HEK293 (cell line): ENCODE measurements at regions not wholly inside any gene's neighbourhood (a gene's known extent, or its start where the extent isn't known, plus 50 kb on each side); places are given as distances from the start of the nearest gene placed in this dataset.
A peak's percentile ranks its signal among the peaks of the same experiment; 100 is the strongest.

Experiments
- CTCF ChIA-PET: fragments of 350-600 bp; formaldehyde crosslinking; extraction: SDS; loops from one replicate; lab custom pipeline; 2021; ENCODE audit warnings: antibody characterized with exemption; lab: Yijun Ruan, JAX
- POLR2A ChIA-PET: fragments of 300-600 bp; formaldehyde crosslinking; extraction: SDS; loops from one replicate; lab custom pipeline; 2020; ENCODE audit warnings: antibody characterized with exemption, inconsistent platforms; lab: Yijun Ruan, JAX
- H3K27ac ChIP-seq: fragments of 200-500 bp; sonication (Bioruptor generic); 2 replicates; pipeline ENCODE4 v1.5.1; 2014; ENCODE audit warnings: low read depth, low read length, control low read depth, inconsistent platforms; ENCODE audit errors: extremely low read depth
- H3K36me3 ChIP-seq, 2 experiments: fragments of 200-500 bp in 1 of 2; sonication (Bioruptor generic) in 1 of 2; 1 replicate in 1 of 2; 2 replicates in 1 of 2; pipeline ENCODE4 v1.5.1; 2014 to 2017; ENCODE audit warnings: inconsistent platforms in 2 of 2, low read length in 2 of 2; ENCODE audit not compliant: control insufficient read depth in 2 of 2, insufficient read depth in 1 of 2
- H3K4me1 ChIP-seq: fragments of 200-500 bp; sonication (Bioruptor generic); 2 replicates; pipeline ENCODE4 v1.5.1; 2014; ENCODE audit warnings: mild to moderate bottlenecking, low read length, inconsistent platforms; ENCODE audit not compliant: control insufficient read depth, insufficient read depth
- H3K4me3 ChIP-seq: 2 replicates; pipeline ENCODE4 v1.5.1; 2011; ENCODE audit warnings: low read depth, mild to moderate bottlenecking, control low read depth, low read length, moderate library complexity
- H3K9me3 ChIP-seq: fragments of 200-500 bp; sonication (Bioruptor generic); 2 replicates; pipeline ENCODE4 v1.5.1; 2014; ENCODE audit warnings: low read depth, low read length, inconsistent platforms; ENCODE audit not compliant: control insufficient read depth, insufficient read depth
- ATF2 ChIP-seq: fragments of 450-650 bp; formaldehyde crosslinking; IDR thresholded peaks from 2 replicates; pipeline ENCODE4 v1.5.1; 2016; ENCODE audit warnings: missing biosample characterization, missing genetic modification characterization, low read depth
- HOXC10 ChIP-seq: sonication (generic); formaldehyde crosslinking; IDR thresholded peaks from 2 replicates; pipeline ENCODE4 v1.8.1; 2023; ENCODE audit warnings: mild to moderate bottlenecking, missing genetic modification reagents
- HOXD13 ChIP-seq: sonication (generic); formaldehyde crosslinking; IDR thresholded peaks from 2 replicates; pipeline ENCODE4 v1.8.0; 2022; ENCODE audit warnings: missing genetic modification reagents, borderline replicate concordance
- INSM2 ChIP-seq: fragments of 450-650 bp; formaldehyde crosslinking; IDR thresholded peaks from 2 replicates; pipeline ENCODE4 v1.5.1; 2016; ENCODE audit warnings: missing biosample characterization, missing genetic modification characterization
- SCRT2 ChIP-seq: fragments of 450-650 bp; formaldehyde crosslinking; IDR thresholded peaks from 2 replicates; pipeline ENCODE4 v1.5.1; 2016; ENCODE audit warnings: missing biosample characterization, missing genetic modification characterization
- TRIM28 ChIP-seq: IDR thresholded peaks from 2 replicates; pipeline ENCODE4 v1.6.1; 2011; ENCODE audit warnings: low read length, control low read depth, borderline replicate concordance
- ZBTB17 ChIP-seq: fragments of 450-650 bp; formaldehyde crosslinking; IDR thresholded peaks from 2 replicates; pipeline ENCODE4 v1.5.1; 2016; ENCODE audit warnings: missing biosample characterization, missing genetic modification characterization
- ZBTB8A ChIP-seq: fragments of 450-650 bp; formaldehyde crosslinking; IDR thresholded peaks from 2 replicates; pipeline ENCODE4 v1.5.1; 2016; ENCODE audit warnings: missing biosample characterization, missing genetic modification characterization
- ZNF292 ChIP-seq: fragments of 450-650 bp; formaldehyde crosslinking; IDR thresholded peaks from 2 replicates; pipeline ENCODE4 v1.5.1; 2016; ENCODE audit warnings: low read depth, missing biosample characterization, missing genetic modification characterization, borderline replicate concordance
- ZNF398 ChIP-seq: fragments of 450-650 bp; formaldehyde crosslinking; IDR thresholded peaks from 2 replicates; pipeline ENCODE4 v1.5.1; 2017; ENCODE audit warnings: missing biosample characterization, missing genetic modification characterization
- ZNF48 ChIP-seq: fragments of 450-650 bp; formaldehyde crosslinking; IDR thresholded peaks from 2 replicates; pipeline ENCODE4 v1.5.1; 2016; ENCODE audit warnings: missing biosample characterization, missing genetic modification characterization
- ZNF514 ChIP-seq: fragments of 450-650 bp; formaldehyde crosslinking; IDR thresholded peaks from 2 replicates; pipeline ENCODE4 v1.5.1; 2016; ENCODE audit warnings: missing biosample characterization, missing genetic modification characterization
- ZNF544 ChIP-seq: fragments of 450-650 bp; formaldehyde crosslinking; IDR thresholded peaks from 2 replicates; pipeline ENCODE4 v1.5.0; 2017; ENCODE audit warnings: missing biosample characterization, missing genetic modification characterization
- ZNF585B ChIP-seq: fragments of 450-650 bp; formaldehyde crosslinking; IDR thresholded peaks from 2 replicates; pipeline ENCODE4 v1.5.1; 2016; ENCODE audit warnings: missing biosample characterization, missing genetic modification characterization
- ZNF624 ChIP-seq: fragments of 450-650 bp; formaldehyde crosslinking; IDR thresholded peaks from 2 replicates; pipeline ENCODE4 v1.5.1; 2017; ENCODE audit warnings: missing biosample characterization, missing genetic modification characterization
- ZNF747 ChIP-seq: fragments of 450-650 bp; formaldehyde crosslinking; IDR thresholded peaks from 2 replicates; pipeline ENCODE4 v1.5.1; 2016; ENCODE audit warnings: missing biosample characterization, missing genetic modification characterization

DNA sequence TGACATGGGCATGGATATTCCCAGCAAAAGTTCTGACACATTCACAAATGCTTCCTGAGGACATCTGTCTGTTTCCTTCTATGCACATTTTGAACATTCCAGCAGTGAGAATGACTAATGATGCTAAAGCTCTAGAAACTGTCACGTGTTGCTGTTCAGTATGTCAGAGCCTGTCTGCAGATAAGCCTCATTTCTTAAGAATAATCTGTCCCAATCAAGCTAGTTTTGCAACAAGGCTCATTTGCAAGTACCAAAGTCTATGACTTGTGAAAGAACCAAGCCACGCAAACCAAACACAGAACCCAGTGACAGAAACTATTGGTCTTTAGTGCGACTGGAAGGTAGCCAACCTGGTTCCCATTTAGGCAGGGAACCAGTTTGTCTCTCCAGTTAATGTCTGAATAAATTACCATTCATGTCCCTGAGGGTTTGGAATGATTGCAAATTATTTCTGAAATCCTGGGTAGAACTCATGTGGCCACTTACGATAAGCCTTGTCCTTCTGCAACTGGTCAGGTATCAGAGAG, 178.5 kb downstream of the C9orf152 start:
- POLR2A ChIA-PET: no interaction called here

GRCh38 chr9:110029956-110030480, 177.9 kb downstream of the C9orf152 start:
- Histone ChIP-seq H3K27ac (no peak overlapping the region), H3K4me3 (no peak overlapping the region), H3K9me3 (no peaks in the 10 kb centered on the region), H3K36me3 (no peaks in the 10 kb centered on the region), H3K4me1 (peaks cover 2% of the 10 kb centered on the region)
- ChIA-PET CTCF (no interaction called here), POLR2A (no interaction called here)
- no peak for TF ChIP-seq ZNF514
- no peak for TF ChIP-seq ZNF292 (tag by site-specific recombination)
- no peak for TF ChIP-seq ZNF747
- TF ChIP-seq HOXC10 (CRISPR knock-in tag): no peak
- TF ChIP-seq ZNF624 (tag by site-specific recombination): no peak

More for the DNA sequence above, 178.5 kb downstream of the C9orf152 start:
- no peak for TF ChIP-seq ZNF585B (tag by site-specific recombination)
- TF ChIP-seq TRIM28: peak; percentile 41; the same call in 1 of the 2 replicates
- peak; percentile 84 for TF ChIP-seq INSM2
- TF ChIP-seq HOXD13 (CRISPR knock-in tag): no peak
- TF ChIP-seq ZNF48 (tag by site-specific recombination): no peak
- TF ChIP-seq ZNF544: no peak
- 0 out of 2 replicates have a peak, but pooled peaks have one; percentile 9 for TF ChIP-seq ZBTB17 (tag by site-specific recombination)
- 0 out of 2 replicates have a peak, but pooled peaks have one; percentile 11 for TF ChIP-seq SCRT2
- TF ChIP-seq ZNF398 (tag by site-specific recombination): no peak
- TF ChIP-seq, all 188 proteins: peak for 4
- Histone ChIP-seq H3K4me3 (no peak overlapping the region), H3K27ac (no peak overlapping the region), H3K4me1 (peaks cover 2% of the 10 kb centered on the region), H3K9me3 (no peaks in the 10 kb centered on the region), H3K36me3 (no peaks in the 10 kb centered on the region)
- CTCF ChIA-PET: interaction anchor here (0.6 to 0.7 kb wide), 3 partner anchors 32 to 1383 kb away, joined by 3 to 4 read pairs (median 4); no protein-coding TSS in a partner anchor

DNA sequence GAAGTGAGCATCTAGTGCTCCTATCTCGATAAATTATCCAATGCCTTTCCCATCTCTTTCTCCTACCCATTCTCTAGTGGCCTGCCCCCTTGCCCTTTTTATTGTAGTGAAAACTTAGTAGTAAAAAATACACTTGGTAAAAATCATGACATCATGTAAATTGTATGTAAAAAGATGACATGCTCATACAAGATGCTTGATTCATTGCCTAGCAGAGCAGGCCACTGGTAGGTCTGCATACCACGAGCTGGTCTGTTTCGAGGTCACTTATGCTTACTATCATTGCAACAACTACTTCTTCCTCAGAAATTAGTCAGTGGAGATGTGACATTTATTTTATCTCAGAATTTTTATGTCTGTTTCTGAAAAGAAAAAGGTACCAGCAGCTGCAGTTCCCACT, 177.3 kb downstream of the C9orf152 start:
- ChIA-PET CTCF (no interaction called here), POLR2A (no interaction called here)

More for the DNA sequence above, 177.3 kb downstream of the C9orf152 start:
- TF ChIP-seq ATF2 (tag by site-specific recombination): peak; percentile 49; the same call in 1 of the 2 replicates
- no peak for TF ChIP-seq ZBTB8A (tag by site-specific recombination)
- TF ChIP-seq, all 188 proteins: peak for 1
- Histone ChIP-seq H3K27ac (no peak overlapping the region), H3K4me3 (no peak overlapping the region), H3K4me1 (peaks cover 2% of the 10 kb centered on the region), H3K9me3 (no peaks in the 10 kb centered on the region), H3K36me3 (no peaks in the 10 kb centered on the region)
